Adrenal gland (tissue), 5 donors: ENCODE measurements at regions not wholly inside any gene's neighbourhood (a gene's known extent, or its start where the extent isn't known, plus 50 kb on each side); places are given as distances from the start of the nearest gene placed in this dataset.

Experiments
- CTCF ChIP-seq, 6 experiments: fragments of 450-650 bp in 4 of 6; fragments of 200-600 bp in 2 of 6; sonication (generic) in 1 of 6; IDR thresholded peaks; 1 replicate in 5 of 6; 2 replicates in 1 of 6; pipeline versions ENCODE4 v1.5.1 to v1.8.0; 2016 to 2021; ENCODE audit warnings: antibody characterized with exemption in 6 of 6, mild to moderate bottlenecking in 2 of 6, moderate library complexity in 1 of 6
- POLR2A ChIP-seq, 2 donors: fragments of 450-650 bp; IDR thresholded peaks; one replicate each; pipeline ENCODE4 v1.6.1; 2017; ENCODE audit warnings: antibody characterized with exemption in 2 of 2, mild to moderate bottlenecking in 2 of 2, moderate library complexity in 1 of 2
- donor health status: DM: no; HTN: no; CAD: no.

GRCh38 chr9:106310782-106311181, 552.2 kb upstream of the ZNF462 start:
- TF ChIP-seq CTCF (IDR thresholded peaks at IDR 0.05) = no peak
- TF ChIP-seq POLR2A (IDR thresholded peaks at IDR 0.05) = no peak
